ENCODE measurements at regions not wholly inside any gene's neighbourhood (a gene's known extent, or its start where the extent isn't known, plus 50 kb on each side); places are given as distances from the start of the nearest gene placed in this dataset.

- TF ChIP-seq EGR1 (IDR thresholded peaks at IDR 0.05), result no peak
- no peak for TF ChIP-seq NFIC (IDR thresholded peaks at IDR 0.05)
- no peak for TF ChIP-seq MAX (IDR thresholded peaks at IDR 0.05)
- TF ChIP-seq CREB1 (IDR thresholded peaks at IDR 0.05; ENCODE audit: low read depth), result no peak
- TF ChIP-seq EP300 (IDR thresholded peaks at IDR 0.05; ENCODE audit: borderline replicate concordance), result no peak
- no peak for TF ChIP-seq YY1 (IDR thresholded peaks at IDR 0.05; ENCODE audit: low read depth)
- TF ChIP-seq TEAD4 (IDR thresholded peaks at IDR 0.05), result no peak
- TF ChIP-seq REST (IDR thresholded peaks at IDR 0.05; ENCODE audit: low read depth), result no peak
- no peak for TF ChIP-seq CEBPB (IDR thresholded peaks at IDR 0.05)
Measured at GRCh38 chr7:18145160-18145559, 117.5 kb upstream of the PRPS1L1 start.

Measured in Ishikawa (cell line).